NCI-H2196 (cell line): ENCODE measurements at regions not wholly inside any gene's neighbourhood (a gene's known extent, or its start where the extent isn't known, plus 50 kb on each side); places are given as distances from the start of the nearest gene placed in this dataset.
"Not testable (repeated sequence)": the region's sequence is repeated elsewhere in the genome, so short reads cannot be mapped to it uniquely, and the experiment has no call there.

ENCODE experiments used
- DNase-seq: peaks from one replicate; lab custom pipeline; 2025; ENCODE audit not compliant: unreplicated experiment; lab: John Stamatoyannopoulos, UW

DNA sequence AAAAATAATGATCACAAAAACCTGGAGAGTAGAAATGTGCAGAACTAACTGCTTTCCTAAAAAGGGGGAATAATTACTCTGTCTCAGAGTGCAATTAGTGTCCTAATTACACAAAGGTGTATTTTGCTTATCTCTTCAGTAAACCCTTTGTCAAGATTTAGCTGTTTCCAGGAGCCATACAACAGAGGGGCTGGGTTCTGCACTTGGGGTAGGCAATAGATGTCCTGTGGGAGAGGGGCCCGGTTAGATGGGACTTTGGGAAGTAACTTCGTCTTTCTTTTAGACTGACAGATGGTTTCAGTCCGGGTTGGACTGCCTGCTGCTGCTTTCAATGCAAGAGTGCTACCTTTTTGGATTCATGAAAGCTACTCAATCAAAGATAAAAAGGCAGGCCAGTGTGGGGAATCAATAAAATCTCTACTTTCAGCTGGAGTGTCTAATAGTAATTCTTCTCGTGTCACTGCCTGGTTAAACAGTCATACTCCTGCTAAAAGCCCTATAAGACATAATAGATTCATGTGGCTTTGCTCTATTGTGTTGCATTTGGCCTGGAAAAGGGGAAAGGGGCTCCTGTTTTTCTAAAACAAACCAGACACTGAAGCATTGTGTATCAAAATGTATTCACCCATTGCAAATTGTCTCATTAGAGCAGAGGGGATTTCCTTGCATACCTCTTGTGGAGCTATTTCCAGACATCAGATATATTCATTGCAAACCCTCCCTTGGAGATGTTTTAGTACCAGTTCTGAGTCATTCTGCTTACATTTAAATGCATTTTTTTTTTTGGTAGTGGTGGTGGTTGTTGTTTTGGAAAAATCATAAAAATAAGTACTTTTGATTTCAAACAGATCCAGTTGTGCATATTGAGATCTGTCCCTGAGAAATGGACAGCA lies 83.3 kb upstream of the PCDH8 start:
- DNase-seq = no peak

GRCh38 chr13:52931131-52931530 lies 82.7 kb upstream of the PCDH8 start:
- no peak for DNase-seq

DNA sequence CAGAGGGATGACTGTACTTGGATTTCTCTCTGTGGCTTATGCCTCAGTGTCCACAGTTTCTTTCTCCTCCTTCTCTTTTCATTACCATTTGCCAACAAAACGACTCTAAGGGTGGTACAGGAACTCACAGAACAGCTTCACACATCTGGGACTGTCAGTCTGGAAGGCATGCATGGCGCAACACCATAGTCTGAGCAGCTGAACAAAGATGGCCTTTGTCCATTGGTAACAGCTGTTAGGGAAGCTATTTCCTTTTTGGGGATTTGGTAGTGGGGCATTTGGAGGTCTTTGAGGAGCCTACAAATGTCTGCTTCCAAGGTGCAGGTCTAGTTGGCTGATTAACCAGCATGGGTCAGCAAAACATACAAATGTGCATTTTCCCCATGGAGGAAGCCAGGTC lies 81.4 kb upstream of the PCDH8 start:
- no peak for DNase-seq

DNA sequence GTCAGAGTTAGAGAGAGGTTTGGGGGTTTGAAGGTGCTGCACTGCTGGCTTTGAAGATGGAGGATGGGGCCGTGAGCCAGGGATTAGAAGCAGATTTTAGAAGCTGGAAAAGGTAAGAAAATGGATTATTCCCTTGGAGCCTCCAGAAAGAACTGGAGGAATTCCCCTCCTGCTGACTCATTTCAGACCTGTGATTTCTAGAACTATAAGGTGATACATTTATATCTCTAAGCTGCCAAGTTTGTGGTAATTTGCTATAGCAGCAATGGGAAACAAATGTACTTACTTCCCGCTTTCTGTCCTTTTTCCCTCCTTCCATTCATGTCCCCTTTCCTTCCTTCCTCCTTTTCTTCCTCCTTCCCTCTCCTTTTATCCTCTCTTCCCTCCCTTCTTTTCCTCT lies 78.5 kb upstream of the PCDH8 start:
- DNase-seq = no peak

- peak; percentile 39 for DNase-seq
These were observed 77.4 kb upstream of the PCDH8 start for GRCh38 chr13:52925775-52926285.

GRCh38 chr13:52925251-52925650 lies 76.8 kb upstream of the PCDH8 start:
- DNase-seq = peak; percentile 2

GRCh38 chr13:52924289-52925148 lies 76.1 kb upstream of the PCDH8 start:
- no peak for DNase-seq

DNA sequence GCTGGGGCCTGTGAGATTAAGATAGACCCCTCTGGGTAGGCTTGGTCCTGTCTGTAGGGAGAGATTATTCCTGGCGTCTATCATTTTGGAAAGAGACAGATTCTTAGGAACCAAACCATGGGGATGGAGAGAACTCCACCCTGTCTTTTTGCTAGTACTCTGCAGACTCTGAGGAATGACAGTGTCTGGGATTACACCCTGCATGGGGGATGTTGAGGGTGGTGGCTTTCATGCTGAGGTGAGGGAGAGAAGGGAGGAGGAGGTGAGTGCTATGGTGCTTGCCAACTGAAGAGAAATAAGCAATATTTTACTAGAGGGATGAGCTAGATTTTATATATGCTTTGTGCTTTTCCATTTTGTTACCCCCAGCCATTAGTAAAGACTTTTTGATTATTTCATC lies 74.5 kb upstream of the PCDH8 start:
- DNase-seq = no peak

- no peak for DNase-seq
These were observed 72.8 kb upstream of the PCDH8 start for GRCh38 chr13:52921194-52921593.

GRCh38 chr13:52916486-52916990 lies 68.1 kb upstream of the PCDH8 start:
- DNase-seq = no peak

GRCh38 chr13:52911340-52911739 lies 62.9 kb upstream of the PCDH8 start:
- no peak for DNase-seq

GRCh38 chr13:52910318-52910717 lies 61.9 kb upstream of the PCDH8 start:
- not testable (repeated sequence) for DNase-seq

- DNase-seq = no peak
These were observed 57.9 kb upstream of the PCDH8 start for GRCh38 chr13:52906122-52906903.

DNA sequence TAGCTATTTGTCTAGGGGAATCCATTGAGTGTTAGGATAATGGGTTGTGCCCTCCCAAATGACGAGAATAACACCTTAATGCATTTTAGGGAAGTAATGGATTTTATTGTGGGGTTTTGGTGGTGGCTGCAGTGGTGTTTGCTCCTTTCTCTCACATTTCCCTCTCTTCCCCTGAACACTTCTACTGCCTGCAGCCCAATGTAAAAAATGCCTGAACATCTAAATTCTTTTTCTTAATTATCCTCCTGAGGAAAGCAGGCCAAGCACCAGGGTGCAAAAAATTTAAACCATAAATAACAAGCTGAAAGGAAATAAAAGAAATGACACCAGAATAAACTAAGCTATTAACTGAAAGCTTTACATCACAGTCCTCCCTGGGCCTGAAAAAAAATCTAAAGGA lies 57.3 kb upstream of the PCDH8 start:
- DNase-seq = no peak

DNA sequence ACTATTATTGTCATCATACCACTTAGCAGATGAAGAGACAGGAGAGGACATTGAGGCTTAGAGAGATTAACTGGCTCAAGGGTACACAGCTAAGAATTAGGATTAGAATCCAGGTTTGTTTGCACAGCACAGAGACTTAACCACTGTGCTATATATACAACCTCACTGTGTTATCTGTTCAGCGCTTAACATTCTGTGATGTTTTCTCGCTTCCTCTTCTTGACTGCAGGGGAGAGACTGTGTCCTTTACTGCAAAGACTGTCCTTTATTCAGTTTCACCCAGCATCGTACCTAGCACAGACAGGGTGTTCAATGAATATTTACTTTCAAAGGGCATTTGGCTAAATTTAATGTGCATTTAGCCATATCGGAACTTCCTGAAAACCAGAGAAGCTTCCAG lies 54.9 kb upstream of the PCDH8 start:
- no peak for DNase-seq

GRCh38 chr13:52899206-52899605 lies 50.8 kb upstream of the PCDH8 start:
- no peak for DNase-seq
